ENCODE measurements at regions not wholly inside any gene's neighbourhood (a gene's known extent, or its start where the extent isn't known, plus 50 kb on each side); places are given as distances from the start of the nearest gene placed in this dataset.

DNA sequence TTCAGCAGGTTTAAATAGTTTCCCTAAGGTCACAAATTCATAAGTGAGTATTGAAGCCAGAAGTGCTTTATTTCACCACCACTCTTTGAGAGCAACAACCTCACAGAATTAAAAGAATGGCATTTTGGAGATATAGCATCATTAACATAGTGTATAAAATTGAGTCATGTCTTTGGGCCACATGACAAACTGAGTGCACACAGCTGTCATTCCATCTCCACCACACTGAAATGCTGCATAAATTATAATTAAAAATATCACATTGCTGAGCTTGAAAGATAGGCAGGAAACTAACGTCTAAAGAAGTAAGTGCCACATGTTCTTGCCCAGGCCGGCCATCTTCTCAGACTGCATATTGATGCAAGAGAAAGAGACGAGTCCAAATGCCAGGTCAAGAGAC lies 897.9 kb upstream of the CNTNAP5 start:
- CTCF ChIA-PET = no interaction called here
- no peak for TF ChIP-seq FOXK2 (IDR thresholded peaks at IDR 0.05)
- TF ChIP-seq, protein P1, sequence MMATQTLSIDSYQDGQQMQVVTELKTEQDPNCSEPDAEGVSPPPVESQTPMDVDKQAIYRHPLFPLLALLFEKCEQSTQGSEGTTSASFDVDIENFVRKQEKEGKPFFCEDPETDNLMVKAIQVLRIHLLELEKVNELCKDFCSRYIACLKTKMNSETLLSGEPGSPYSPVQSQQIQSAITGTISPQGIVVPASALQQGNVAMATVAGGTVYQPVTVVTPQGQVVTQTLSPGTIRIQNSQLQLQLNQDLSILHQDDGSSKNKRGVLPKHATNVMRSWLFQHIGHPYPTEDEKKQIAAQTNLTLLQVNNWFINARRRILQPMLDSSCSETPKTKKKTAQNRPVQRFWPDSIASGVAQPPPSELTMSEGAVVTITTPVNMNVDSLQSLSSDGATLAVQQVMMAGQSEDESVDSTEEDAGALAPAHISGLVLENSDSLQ (IDR thresholded peaks at IDR 0.05) = no peak
- no peak for TF ChIP-seq TARDBP (IDR thresholded peaks at IDR 0.05)
- no peak for TF ChIP-seq HDGF (IDR thresholded peaks at IDR 0.05; ENCODE audit: borderline replicate concordance)
- TF ChIP-seq SP1 (IDR thresholded peaks at IDR 0.05) = no peak
- TF ChIP-seq ZNF384 (IDR thresholded peaks at IDR 0.05) = no peak
- no peak for TF ChIP-seq LEF1 (IDR thresholded peaks at IDR 0.05; ENCODE audit: borderline replicate concordance)
- no peak for TF ChIP-seq ELF4 (IDR thresholded peaks at IDR 0.05)
- no peak for TF ChIP-seq FOXA1 (IDR thresholded peaks at IDR 0.05)
- TF ChIP-seq SUZ12 (IDR thresholded peaks at IDR 0.05) = no peak
- TF ChIP-seq NFRKB (IDR thresholded peaks at IDR 0.05) = no peak
- POLR2A ChIA-PET = no interaction called here
- no peak for DNase-seq (ENCODE audit: extremely low spot score)

GRCh38 chr2:123128951-123129350 lies 896.1 kb upstream of the CNTNAP5 start:
- ChIA-PET CTCF (no interaction called here), POLR2A (no interaction called here)
- no peak for TF ChIP-seq HDGF (IDR thresholded peaks at IDR 0.05; ENCODE audit: borderline replicate concordance)
- no peak for TF ChIP-seq SUZ12 (IDR thresholded peaks at IDR 0.05)
- TF ChIP-seq FOXM1 (IDR thresholded peaks at IDR 0.05; ENCODE audit: borderline replicate concordance) = no peak
- no peak for TF ChIP-seq LEF1 (IDR thresholded peaks at IDR 0.05; ENCODE audit: borderline replicate concordance)
- no peak for TF ChIP-seq FOXA1 (IDR thresholded peaks at IDR 0.05)
- TF ChIP-seq FOXK2 (IDR thresholded peaks at IDR 0.05) = no peak
- TF ChIP-seq ZNF384 (IDR thresholded peaks at IDR 0.05) = no peak
- TF ChIP-seq ELF4 (IDR thresholded peaks at IDR 0.05) = no peak
- DNase-seq (ENCODE audit: extremely low spot score) = no peak

GRCh38 chr2:123136419-123136818 lies 888.7 kb upstream of the CNTNAP5 start:
- DNase-seq (ENCODE audit: extremely low spot score) = no peak
- ChIA-PET CTCF (no interaction called here), POLR2A (no interaction called here)
- TF ChIP-seq FOXK2 (IDR thresholded peaks at IDR 0.05) = no peak
- no peak for TF ChIP-seq BHLHE40 (IDR thresholded peaks at IDR 0.05; ENCODE audit: borderline replicate concordance)
- no peak for TF ChIP-seq ELF4 (IDR thresholded peaks at IDR 0.05)
- no peak for TF ChIP-seq SP1 (IDR thresholded peaks at IDR 0.05)
- TF ChIP-seq TARDBP (IDR thresholded peaks at IDR 0.05) = no peak
- TF ChIP-seq SUZ12 (IDR thresholded peaks at IDR 0.05) = no peak
- no peak for TF ChIP-seq FOXM1 (IDR thresholded peaks at IDR 0.05; ENCODE audit: borderline replicate concordance)
- no peak for TF ChIP-seq CTBP1 (IDR thresholded peaks at IDR 0.05; ENCODE audit: borderline replicate concordance)
- no peak for TF ChIP-seq FOXA1 (IDR thresholded peaks at IDR 0.05)
- no peak for TF ChIP-seq ZNF384 (IDR thresholded peaks at IDR 0.05)
- no peak for TF ChIP-seq NFRKB (IDR thresholded peaks at IDR 0.05)
- TF ChIP-seq LEF1 (IDR thresholded peaks at IDR 0.05; ENCODE audit: borderline replicate concordance) = no peak
- TF ChIP-seq L3MBTL2 (conservative IDR thresholded peaks at IDR 0.05) = no peak

GRCh38 chr2:123144082-123144481 lies 881.0 kb upstream of the CNTNAP5 start:
- DNase-seq (ENCODE audit: extremely low spot score) = no peak
- no peak for TF ChIP-seq TARDBP (IDR thresholded peaks at IDR 0.05)
- no peak for TF ChIP-seq FOXK2 (IDR thresholded peaks at IDR 0.05)
- no peak for TF ChIP-seq L3MBTL2 (conservative IDR thresholded peaks at IDR 0.05)
- TF ChIP-seq LEF1 (IDR thresholded peaks at IDR 0.05; ENCODE audit: borderline replicate concordance) = no peak
- TF ChIP-seq BHLHE40 (IDR thresholded peaks at IDR 0.05; ENCODE audit: borderline replicate concordance) = no peak
- TF ChIP-seq FOXM1 (IDR thresholded peaks at IDR 0.05; ENCODE audit: borderline replicate concordance) = no peak
- no peak for TF ChIP-seq SP1 (IDR thresholded peaks at IDR 0.05)
- TF ChIP-seq NFRKB (IDR thresholded peaks at IDR 0.05) = no peak
- POLR2A ChIA-PET = no interaction called here
- CTCF ChIA-PET = no interaction called here

- POLR2A ChIA-PET = no interaction called here
- CTCF ChIA-PET = no interaction called here
- no peak for DNase-seq (ENCODE audit: extremely low spot score)
- no peak for TF ChIP-seq CTBP1 (IDR thresholded peaks at IDR 0.05; ENCODE audit: borderline replicate concordance)
- TF ChIP-seq TARDBP (IDR thresholded peaks at IDR 0.05) = no peak
- TF ChIP-seq FOXM1 (IDR thresholded peaks at IDR 0.05; ENCODE audit: borderline replicate concordance) = no peak
- TF ChIP-seq SUZ12 (IDR thresholded peaks at IDR 0.05) = no peak
- no peak for TF ChIP-seq ELF4 (IDR thresholded peaks at IDR 0.05)
- TF ChIP-seq, protein P1 (IDR thresholded peaks at IDR 0.05) = no peak
- no peak for TF ChIP-seq HDGF (IDR thresholded peaks at IDR 0.05; ENCODE audit: borderline replicate concordance)
- no peak for TF ChIP-seq NFRKB (IDR thresholded peaks at IDR 0.05)
- TF ChIP-seq LEF1 (IDR thresholded peaks at IDR 0.05; ENCODE audit: borderline replicate concordance) = no peak
- TF ChIP-seq ARNT (IDR thresholded peaks at IDR 0.05) = no peak
- no peak for TF ChIP-seq L3MBTL2 (conservative IDR thresholded peaks at IDR 0.05)
These were observed 872.0 kb upstream of the CNTNAP5 start for GRCh38 chr2:123153041-123153440.

DNA sequence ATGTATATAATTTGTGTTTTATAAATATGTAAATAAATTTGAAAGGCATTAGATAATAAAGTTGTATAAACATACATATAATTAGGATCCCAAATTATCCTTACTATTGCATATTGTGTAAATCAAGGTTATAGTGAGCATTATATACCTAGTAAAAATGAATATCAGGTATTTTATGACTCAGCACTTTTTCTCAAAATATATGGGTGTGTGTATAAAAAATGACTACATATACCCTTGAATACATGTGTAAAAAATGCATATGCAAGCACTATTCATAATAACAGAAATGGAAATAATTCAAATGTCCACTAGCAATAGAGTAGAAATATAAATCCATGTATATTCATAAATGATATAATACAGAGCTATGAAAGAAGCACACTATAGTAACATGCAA lies 870.9 kb upstream of the CNTNAP5 start:
- POLR2A ChIA-PET = no interaction called here
- no peak for DNase-seq (ENCODE audit: extremely low spot score)
- CTCF ChIA-PET = no interaction called here
- TF ChIP-seq LEF1 (IDR thresholded peaks at IDR 0.05; ENCODE audit: borderline replicate concordance) = no peak
- no peak for TF ChIP-seq FOXK2 (IDR thresholded peaks at IDR 0.05)
- no peak for TF ChIP-seq TARDBP (IDR thresholded peaks at IDR 0.05)
- TF ChIP-seq FOXA1 (IDR thresholded peaks at IDR 0.05) = no peak
- TF ChIP-seq ARNT (IDR thresholded peaks at IDR 0.05) = no peak
- no peak for TF ChIP-seq L3MBTL2 (conservative IDR thresholded peaks at IDR 0.05)
- no peak for TF ChIP-seq ZNF384 (IDR thresholded peaks at IDR 0.05)
- no peak for TF ChIP-seq CTBP1 (IDR thresholded peaks at IDR 0.05; ENCODE audit: borderline replicate concordance)
- TF ChIP-seq NFRKB (IDR thresholded peaks at IDR 0.05) = no peak
- TF ChIP-seq, protein P1 (IDR thresholded peaks at IDR 0.05) = no peak
- no peak for TF ChIP-seq FOXM1 (IDR thresholded peaks at IDR 0.05; ENCODE audit: borderline replicate concordance)
- TF ChIP-seq SUZ12 (IDR thresholded peaks at IDR 0.05) = no peak
- TF ChIP-seq BHLHE40 (IDR thresholded peaks at IDR 0.05; ENCODE audit: borderline replicate concordance) = no peak
- TF ChIP-seq ELF4 (IDR thresholded peaks at IDR 0.05) = no peak
- TF ChIP-seq HDGF (IDR thresholded peaks at IDR 0.05; ENCODE audit: borderline replicate concordance) = no peak
- no peak for TF ChIP-seq SP1 (IDR thresholded peaks at IDR 0.05)

Data from HEK293T (cell line).